ENCODE measurements at regions not wholly inside any gene's neighbourhood (a gene's known extent, or its start where the extent isn't known, plus 50 kb on each side); places are given as distances from the start of the nearest gene placed in this dataset.

DNA sequence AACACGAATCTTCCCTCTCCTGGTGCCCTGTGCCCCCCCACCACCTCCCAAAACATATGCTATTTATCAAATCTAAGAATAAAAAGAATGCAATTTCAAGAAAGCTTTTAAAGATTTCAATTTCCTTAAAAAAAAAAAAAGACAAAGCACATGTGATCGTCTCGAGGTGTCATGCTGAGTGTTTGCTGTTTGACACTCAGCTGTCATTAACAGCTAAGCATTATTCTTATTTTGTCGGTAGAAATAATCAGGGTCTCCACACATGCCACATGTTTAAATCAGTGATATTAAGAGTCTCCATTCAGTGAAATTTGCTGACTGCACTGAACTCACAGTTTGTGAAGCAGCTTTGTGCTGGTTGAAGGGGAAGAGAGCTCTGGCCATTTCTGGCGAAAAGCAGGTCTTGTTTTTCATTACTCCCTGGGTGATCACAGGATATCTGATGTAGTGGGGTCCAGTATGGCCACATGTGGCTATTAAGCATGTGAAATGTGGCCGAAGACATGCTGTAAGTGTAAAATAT, 281.8 kb downstream of the SATB1 start:
- intact Hi-C loops (cut with DNase I; ENCODE audit: low total_unique reads) (no loop called here), in situ Hi-C loops (cut with MboI; ENCODE audit: low sequenced_read_pairs in 4 of 4) (no loop called here)
- no peaks in the 10 kb centered on the region for H3K27me3 ChIP-seq

DNA sequence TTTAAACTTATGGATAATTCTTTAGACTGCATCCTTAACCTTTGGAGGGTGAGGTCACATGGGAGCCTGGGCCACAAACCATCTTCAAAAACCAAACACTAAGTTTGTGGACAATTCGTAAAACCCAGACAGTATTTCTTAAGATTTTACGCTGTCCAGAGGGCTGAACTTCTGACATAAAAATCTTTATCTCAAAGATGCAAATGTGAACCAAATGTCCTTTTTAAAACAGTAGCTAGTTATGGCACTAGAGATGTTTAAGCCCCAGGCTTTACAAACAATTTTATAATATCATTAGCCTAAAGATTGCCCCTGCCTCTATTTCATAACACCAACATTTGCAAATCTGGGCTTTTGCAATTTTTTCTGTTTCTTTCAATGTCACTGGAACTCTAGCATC, 287.2 kb downstream of the SATB1 start:
- H3K27ac ChIP-seq: no peak overlapping the region
- no peak overlapping the region for H3K4me3 ChIP-seq
- in situ Hi-C loops (cut with MboI; ENCODE audit: low sequenced_read_pairs in 4 of 4) (no loop called here), intact Hi-C loops (cut with DNase I; ENCODE audit: low total_unique reads) (no loop called here)
- no peaks in the 10 kb centered on the region for H3K27me3 ChIP-seq
- DNase-seq (no peak), ATAC-seq (no peak)
- no peak for TF ChIP-seq POLR2A (IDR thresholded peaks at IDR 0.05)
- TF ChIP-seq, protein P1, sequence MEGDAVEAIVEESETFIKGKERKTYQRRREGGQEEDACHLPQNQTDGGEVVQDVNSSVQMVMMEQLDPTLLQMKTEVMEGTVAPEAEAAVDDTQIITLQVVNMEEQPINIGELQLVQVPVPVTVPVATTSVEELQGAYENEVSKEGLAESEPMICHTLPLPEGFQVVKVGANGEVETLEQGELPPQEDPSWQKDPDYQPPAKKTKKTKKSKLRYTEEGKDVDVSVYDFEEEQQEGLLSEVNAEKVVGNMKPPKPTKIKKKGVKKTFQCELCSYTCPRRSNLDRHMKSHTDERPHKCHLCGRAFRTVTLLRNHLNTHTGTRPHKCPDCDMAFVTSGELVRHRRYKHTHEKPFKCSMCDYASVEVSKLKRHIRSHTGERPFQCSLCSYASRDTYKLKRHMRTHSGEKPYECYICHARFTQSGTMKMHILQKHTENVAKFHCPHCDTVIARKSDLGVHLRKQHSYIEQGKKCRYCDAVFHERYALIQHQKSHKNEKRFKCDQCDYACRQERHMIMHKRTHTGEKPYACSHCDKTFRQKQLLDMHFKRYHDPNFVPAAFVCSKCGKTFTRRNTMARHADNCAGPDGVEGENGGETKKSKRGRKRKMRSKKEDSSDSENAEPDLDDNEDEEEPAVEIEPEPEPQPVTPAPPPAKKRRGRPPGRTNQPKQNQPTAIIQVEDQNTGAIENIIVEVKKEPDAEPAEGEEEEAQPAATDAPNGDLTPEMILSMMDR (IDR thresholded peaks at IDR 0.05 in 4 of 5, conservative IDR thresholded peaks at IDR 0.05 in 1 of 5): no peak
- no peaks in the 10 kb centered on the region for H3K4me1 ChIP-seq
- no peaks in the 10 kb centered on the region for H3K36me3 ChIP-seq
- no peaks in the 10 kb centered on the region for H3K9me3 ChIP-seq

More for the DNA sequence above, 281.8 kb downstream of the SATB1 start:
- TF ChIP-seq POLR2A (IDR thresholded peaks at IDR 0.05): no peak
- TF ChIP-seq, protein P1 (IDR thresholded peaks at IDR 0.05 in 4 of 5, conservative IDR thresholded peaks at IDR 0.05 in 1 of 5): no peak
- Histone ChIP-seq H3K27ac (no peak overlapping the region), H3K9me3 (no peaks in the 10 kb centered on the region), H3K36me3 (no peaks in the 10 kb centered on the region), H3K4me1 (no peaks in the 10 kb centered on the region), H3K4me3 (no peak overlapping the region)
- ATAC-seq (no peak), DNase-seq (no peak)

GRCh38 chr3:18135060-18135814, 289.9 kb downstream of the SATB1 start:
- in situ Hi-C loops (cut with MboI; ENCODE audit: low sequenced_read_pairs in 4 of 4) (no loop called here), intact Hi-C loops (cut with DNase I; ENCODE audit: low total_unique reads) (no loop called here)
- Histone ChIP-seq H3K9me3 (no peaks in the 10 kb centered on the region), H3K4me1 (no peaks in the 10 kb centered on the region), H3K4me3 (no peak overlapping the region), H3K27ac (no peak overlapping the region), H3K36me3 (no peaks in the 10 kb centered on the region), H3K27me3 (no peaks in the 10 kb centered on the region)
- no peak for ATAC-seq
- TF ChIP-seq POLR2A (IDR thresholded peaks at IDR 0.05): no peak
- TF ChIP-seq, protein P1 (IDR thresholded peaks at IDR 0.05 in 4 of 5, conservative IDR thresholded peaks at IDR 0.05 in 1 of 5): no peak
- no peak for DNase-seq

DNA sequence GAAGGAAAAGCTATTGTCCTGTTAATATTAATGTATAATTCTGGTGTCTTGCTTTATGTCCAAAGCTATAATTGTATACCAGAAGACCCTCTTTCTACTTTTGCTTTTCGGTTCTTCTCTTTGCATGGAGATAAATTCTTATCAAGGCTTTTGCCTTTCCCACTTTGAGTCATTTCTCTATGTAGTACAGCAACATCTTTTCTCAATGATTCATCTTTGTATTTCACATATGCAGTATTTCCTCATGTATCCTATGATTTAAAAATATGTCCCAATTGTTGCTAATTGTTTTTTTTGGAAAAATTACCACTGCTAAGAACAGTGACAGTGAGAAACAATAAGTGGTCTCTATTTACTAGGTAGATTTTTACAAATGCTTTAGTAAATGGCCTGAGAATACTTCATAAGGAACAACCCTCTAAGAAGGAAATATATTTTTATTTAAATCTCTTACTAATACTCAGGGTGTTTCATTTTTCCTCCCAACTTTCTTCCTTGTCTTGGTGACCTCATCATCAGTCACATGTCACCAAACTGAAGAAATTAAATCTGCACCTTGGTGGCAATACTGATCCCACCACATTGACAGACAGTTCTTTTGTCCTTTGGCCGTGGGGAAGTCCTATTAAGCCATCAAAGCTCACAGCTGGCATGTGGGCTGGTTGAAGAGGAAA, 290.6 kb downstream of the SATB1 start:
- in situ Hi-C loops (cut with MboI; ENCODE audit: low sequenced_read_pairs in 4 of 4) (no loop called here), intact Hi-C loops (cut with DNase I; ENCODE audit: low total_unique reads) (no loop called here)
- Histone ChIP-seq H3K4me1 (no peaks in the 10 kb centered on the region), H3K27me3 (no peaks in the 10 kb centered on the region), H3K36me3 (no peaks in the 10 kb centered on the region), H3K9me3 (no peaks in the 10 kb centered on the region), H3K4me3 (no peak overlapping the region), H3K27ac (no peak overlapping the region)
- ATAC-seq: no peak
- DNase-seq: no peak
- TF ChIP-seq, protein P1 (IDR thresholded peaks at IDR 0.05 in 4 of 5, conservative IDR thresholded peaks at IDR 0.05 in 1 of 5): no peak
- TF ChIP-seq POLR2A (IDR thresholded peaks at IDR 0.05): no peak
